Heart right ventricle (tissue), 16 donors: ENCODE measurements at regions not wholly inside any gene's neighbourhood (a gene's known extent, or its start where the extent isn't known, plus 50 kb on each side); places are given as distances from the start of the nearest gene placed in this dataset.
"Not testable (repeated sequence)": the region's sequence is repeated elsewhere in the genome, so short reads cannot be mapped to it uniquely, and the experiment has no call there.

Experiments
- ATAC-seq, 8 donors: fragments of 200-7000 bp; cut with Tn5 transposase; one replicate each; pipeline ENCODE4 v1.9.1; 2020; ENCODE audit warnings: mild to moderate bottlenecking in 8 of 8, moderate library complexity in 8 of 8, moderate number of reproducible peaks in 1 of 8
- DNase-seq, 2 donors: peaks; one replicate each; pipeline ENCODE4 v3.0.0-alpha.2; 2020
- H3K27ac ChIP-seq, 10 donors: fragments of 200-600 bp; sonication (generic) in 2 of 10; one replicate each; pipeline versions ENCODE4 v1.5.0 to v1.8.0; 2020 to 2022; ENCODE audit warnings: mild to moderate bottlenecking in 3 of 10
- H3K27me3 ChIP-seq, 7 donors: fragments of 200-600 bp; one replicate each; pipeline ENCODE4 v1.8.0; 2021 to 2022; ENCODE audit warnings: mild to moderate bottlenecking in 2 of 7
- H3K36me3 ChIP-seq, 9 donors: fragments of 200-600 bp; sonication (generic) in 1 of 9; one replicate each; pipeline versions ENCODE4 v1.5.0 to v1.8.0; 2020 to 2022; ENCODE audit warnings: mild to moderate bottlenecking in 2 of 9
- H3K4me1 ChIP-seq, 9 donors: fragments of 200-600 bp; sonication (generic) in 1 of 9; one replicate each; pipeline versions ENCODE4 v1.5.0 to v1.8.0; 2020 to 2022; ENCODE audit warnings: mild to moderate bottlenecking in 4 of 9
- H3K4me3 ChIP-seq, 10 donors: fragments of 200-600 bp; sonication (generic) in 2 of 10; one replicate each; pipeline versions ENCODE4 v1.5.0 to v1.8.0; 2020 to 2022; ENCODE audit warnings: mild to moderate bottlenecking in 7 of 10, moderate library complexity in 2 of 10
- H3K9me3 ChIP-seq, 11 donors: fragments of 200-600 bp in 10 of 11; sonication (generic) in 2 of 11; one replicate each; pipeline versions ENCODE4 v1.5.0 to v1.8.0; 2013 to 2022; ENCODE audit warnings: mild to moderate bottlenecking in 2 of 11, control low read depth in 1 of 11, moderate library complexity in 1 of 11
- WGBS, 2 donors: extraction: QIAGEN DNeasy Blood & Tissue Kit; methylation state at CpG; one replicate each; pipeline ENCODE4 v1.1.7; 2013; ENCODE audit warnings: inconsistent platforms in 1 of 2; 5-methylcytosine and 5-hydroxymethylcytosine counted together
- intact Hi-C, 10 donors: fragments of 100-400 bp; cut with DNase I; formaldehyde crosslinking; loops; one replicate each; pipeline versions ENCODE4 v1.11.1 to v1.14.2; 2022
- TF ChIP-seq, protein P1 (sequence below), 9 donors: fragments of 200-600 bp; sonication (generic) in 2 of 9; IDR thresholded peaks; one replicate each; pipeline versions ENCODE4 v1.5.0 to v1.8.0; 2021 to 2022; ENCODE audit warnings: antibody characterized with exemption in 9 of 9, mild to moderate bottlenecking in 5 of 9, moderate library complexity in 1 of 9
- donor health status: Arrhythmogenic right ventricular cardiomyopathy.
- donor health status: ischemic (EF 13 %, LVEDD 7.1; RV severe dilation, severe dysfunction).
- donor health status: healthy with polysubstance abuse.
- donor health status: DM: no; HTN: yes; CAD: no.
- donor health status: DM: no; HTN: no; CAD: no.
- donor health status: ischemic (EF 25% LVEDD 6.9; RV normal size, moderate dysfunction).
- donor health status: ischemic (EF 25% LVEDD 5.7; RV mildly dilated, moderate dysfunction).
- donor health status: healthy.
- donor health status: DM: yes; HTN: yes; CAD: no.
- donor health status: Ischemic cardiomyopathy.
- donor health status: ischemic (EF 35%, LVEDD 5.7; RV mildly dilated, moderate dysfunction).
- donor health status: nonischemic (EF 11% LVEDD 7.7; RV severe dilation, severe dysfunction).
- donor health status: DM: yes; HTN: yes; CAD: no.
- donor health status: PGD.
- donor health status: ischemic (EF 29% LVEDD 5.4; RV normal size, mild dysfunction).
- donor health status: nonischemic (EF 23%, LVEDD 6.1; RV moderate dilation, normal function).

DNA sequence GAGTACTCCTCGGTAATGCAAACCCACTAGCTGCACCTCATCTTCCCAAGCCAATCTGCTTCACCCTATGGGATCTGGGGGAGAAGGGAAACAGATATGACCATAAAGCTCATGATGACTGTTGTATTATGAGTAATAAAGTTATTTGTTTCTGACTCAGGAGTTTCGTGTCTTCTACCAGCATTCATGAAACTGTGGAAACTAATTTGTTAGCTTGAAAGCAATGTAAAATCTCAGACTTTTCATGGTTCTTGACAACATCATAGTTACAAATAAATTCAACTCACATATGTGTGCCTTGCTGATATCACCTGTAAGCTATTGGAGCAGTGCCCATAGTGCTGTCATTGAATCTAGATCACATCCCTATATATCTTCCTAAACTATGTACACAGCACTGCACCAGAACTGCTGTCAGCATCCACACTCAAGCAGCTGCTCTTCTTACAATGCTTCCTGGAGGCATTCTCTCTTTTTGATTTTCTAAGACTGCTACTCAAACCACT lies 135.6 kb upstream of the KYNU start:
- no peak for DNase-seq
- Histone ChIP-seq H3K4me3 (no peak overlapping the region), H3K4me1 (no peaks in the 10 kb centered on the region), H3K27ac (no peak overlapping the region), H3K36me3 (no peaks in the 10 kb centered on the region), H3K9me3 (peaks cover 0 to 30% (median 0%) of the 10 kb centered on the region in 11 donors), H3K27me3 (no peaks in the 10 kb centered on the region)
- no peak for ATAC-seq
- intact Hi-C loops, result no loop called here
- 90% methylated on average over 2 of the region's 2 CpGs for WGBS, 2 donors
- TF ChIP-seq, protein P1, sequence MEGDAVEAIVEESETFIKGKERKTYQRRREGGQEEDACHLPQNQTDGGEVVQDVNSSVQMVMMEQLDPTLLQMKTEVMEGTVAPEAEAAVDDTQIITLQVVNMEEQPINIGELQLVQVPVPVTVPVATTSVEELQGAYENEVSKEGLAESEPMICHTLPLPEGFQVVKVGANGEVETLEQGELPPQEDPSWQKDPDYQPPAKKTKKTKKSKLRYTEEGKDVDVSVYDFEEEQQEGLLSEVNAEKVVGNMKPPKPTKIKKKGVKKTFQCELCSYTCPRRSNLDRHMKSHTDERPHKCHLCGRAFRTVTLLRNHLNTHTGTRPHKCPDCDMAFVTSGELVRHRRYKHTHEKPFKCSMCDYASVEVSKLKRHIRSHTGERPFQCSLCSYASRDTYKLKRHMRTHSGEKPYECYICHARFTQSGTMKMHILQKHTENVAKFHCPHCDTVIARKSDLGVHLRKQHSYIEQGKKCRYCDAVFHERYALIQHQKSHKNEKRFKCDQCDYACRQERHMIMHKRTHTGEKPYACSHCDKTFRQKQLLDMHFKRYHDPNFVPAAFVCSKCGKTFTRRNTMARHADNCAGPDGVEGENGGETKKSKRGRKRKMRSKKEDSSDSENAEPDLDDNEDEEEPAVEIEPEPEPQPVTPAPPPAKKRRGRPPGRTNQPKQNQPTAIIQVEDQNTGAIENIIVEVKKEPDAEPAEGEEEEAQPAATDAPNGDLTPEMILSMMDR (IDR thresholded peaks at IDR 0.05), result no peak

- no peaks in the 10 kb centered on the region for H3K4me1 ChIP-seq
- H3K27me3 ChIP-seq, result no peaks in the 10 kb centered on the region
- H3K27ac ChIP-seq, result no peak overlapping the region
- WGBS, 2 donors, result 85 to 86% methylated on average over 2 of the region's 2 CpGs
- ATAC-seq (no peak), DNase-seq (no peak)
- no peak overlapping the region for H3K4me3 ChIP-seq
- TF ChIP-seq, protein P1 (IDR thresholded peaks at IDR 0.05), result no peak
- intact Hi-C loops, result no loop called here
- H3K9me3 ChIP-seq, result peaks cover 0 to 13% (median 0%) of the 10 kb centered on the region in 11 donors
- no peaks in the 10 kb centered on the region for H3K36me3 ChIP-seq
These were observed 142.7 kb upstream of the KYNU start for GRCh38 chr2:142734770-142735169.

GRCh38 chr2:142734231-142734630 lies 143.2 kb upstream of the KYNU start:
- ATAC-seq (no peak), DNase-seq (no peak)
- WGBS, 2 donors, result 94 to 97% methylated on average over 3 of the region's 3 CpGs

DNA sequence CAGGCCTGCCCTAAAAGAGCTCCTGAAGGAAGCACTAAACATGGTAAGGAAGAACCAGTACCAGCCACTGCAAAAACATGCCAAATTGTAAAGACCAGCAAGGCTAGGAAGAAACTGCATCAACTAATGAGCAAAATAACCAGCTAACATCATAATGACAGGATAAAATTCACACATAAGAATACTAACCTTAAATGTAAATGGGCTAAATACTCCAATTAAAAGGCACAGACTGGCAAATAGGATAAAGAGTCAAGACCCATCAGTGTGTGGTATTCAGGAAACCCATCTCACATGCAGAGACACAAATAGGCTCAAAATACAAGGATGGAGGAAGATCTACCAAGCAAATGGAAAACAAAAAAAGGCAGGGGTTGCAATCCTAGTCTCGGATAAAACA lies 147.7 kb upstream of the KYNU start:
- H3K9me3 ChIP-seq, result peaks cover 0 to 21% (median 0%) of the 10 kb centered on the region in 11 donors
- H3K27ac ChIP-seq, H3K36me3 ChIP-seq, DNase-seq, H3K4me3 ChIP-seq, ATAC-seq, intact Hi-C loops, H3K4me1 ChIP-seq, H3K27me3 ChIP-seq: not testable (repeated sequence)
- WGBS, 2 donors, result 75% methylated on average over 1 of the region's 1 CpG; no CpG with 5 or more reads in 1 of the 2 donors

More at GRCh38 chr2:142734231-142734630, 143.2 kb upstream of the KYNU start:
- Histone ChIP-seq H3K9me3 (peaks cover 0 to 16% (median 0%) of the 10 kb centered on the region in 11 donors), H3K27me3 (no peaks in the 10 kb centered on the region), H3K4me3 (no peak overlapping the region), H3K4me1 (no peaks in the 10 kb centered on the region), H3K27ac (no peak overlapping the region), H3K36me3 (no peaks in the 10 kb centered on the region)
- TF ChIP-seq, protein P1 (IDR thresholded peaks at IDR 0.05), result peak in 1 of 9 donors; percentile 47
- intact Hi-C loops, result no loop called here

- H3K9me3 ChIP-seq, result peaks cover 0 to 21% (median 0%) of the 10 kb centered on the region in 11 donors
- ATAC-seq, DNase-seq, H3K27ac ChIP-seq, H3K27me3 ChIP-seq, intact Hi-C loops, H3K4me1 ChIP-seq, H3K36me3 ChIP-seq, H3K4me3 ChIP-seq: not testable (repeated sequence)
- 89 to 91% methylated on average over 17 of the region's 17 CpGs for WGBS, 2 donors
These were observed 149.5 kb upstream of the KYNU start for GRCh38 chr2:142727821-142728478.
